Hematopoietic multipotent progenitor cell treated with erythropoietin and hydrocortisone succinate and interleukin-3 and kit ligand, for 17 days (in vitro differentiated cells): ENCODE measurements at regions not wholly inside any gene's neighbourhood (a gene's known extent, or its start where the extent isn't known, plus 50 kb on each side); places are given as distances from the start of the nearest gene placed in this dataset.
"Not testable (repeated sequence)": the region's sequence is repeated elsewhere in the genome, so short reads cannot be mapped to it uniquely, and the experiment has no call there.

Experiments used
- DNase-seq: peaks from one replicate; pipeline ENCODE4 v3.0.0-alpha.2; 2015; ENCODE audit warnings: low spot score

DNA sequence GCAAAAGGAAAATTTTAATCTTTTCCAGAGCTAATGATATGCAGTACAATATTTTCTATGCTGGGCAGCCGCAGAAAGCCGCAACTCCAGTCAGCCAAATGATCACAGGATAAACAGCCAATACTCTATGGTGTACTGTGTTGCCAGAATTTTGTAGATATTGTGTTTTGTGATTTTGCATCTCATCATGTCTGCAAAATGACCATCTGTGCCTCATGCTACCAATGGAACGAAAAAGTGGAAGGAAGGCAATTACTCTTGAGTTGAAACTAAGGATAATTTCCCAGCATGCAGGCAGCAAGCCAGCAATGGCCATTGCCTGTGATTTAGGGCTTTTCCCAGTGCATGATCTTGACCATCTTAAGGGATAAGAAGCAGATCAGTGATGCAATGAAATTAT is 891.9 kb downstream of the PLOD2 start:
- no peak for DNase-seq

DNA sequence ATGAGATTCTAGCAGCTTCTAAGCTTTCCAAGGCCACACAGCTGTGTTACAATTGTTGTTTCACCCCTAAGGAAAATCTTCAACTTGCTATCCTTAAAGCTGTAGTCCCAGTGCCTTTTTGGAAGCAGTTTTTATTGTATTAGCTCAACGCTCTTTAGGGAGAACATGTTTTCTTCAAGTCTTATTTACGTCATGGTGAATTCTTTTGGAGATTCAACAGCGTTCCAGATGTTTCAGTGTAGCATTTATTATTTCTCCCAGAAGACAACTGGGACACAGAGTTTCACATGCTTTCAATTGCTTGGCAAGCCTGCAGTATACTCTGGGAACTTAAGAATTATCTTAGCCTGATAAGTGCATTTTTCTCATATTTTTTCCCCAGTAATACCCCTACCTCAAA is 888.3 kb downstream of the PLOD2 start:
- DNase-seq: no peak

DNA sequence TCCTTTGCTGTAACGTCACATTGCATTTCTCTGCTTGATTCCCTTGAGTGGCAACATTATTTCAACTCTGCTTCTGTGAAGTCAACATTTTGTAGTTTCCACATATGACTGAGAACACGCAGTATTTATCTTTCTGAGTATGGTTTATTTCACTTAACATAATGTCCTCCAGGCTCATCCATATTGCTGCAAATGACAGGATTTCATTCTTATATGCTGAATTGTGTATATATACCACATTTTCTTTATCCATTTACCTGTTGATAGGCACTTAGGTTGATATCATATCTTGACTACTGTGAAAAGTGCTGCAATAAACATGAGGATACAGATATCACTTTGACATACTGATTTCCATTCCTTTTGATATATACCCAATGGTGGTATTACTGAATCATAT is 878.5 kb downstream of the PLOD2 start:
- DNase-seq: no peak

DNA sequence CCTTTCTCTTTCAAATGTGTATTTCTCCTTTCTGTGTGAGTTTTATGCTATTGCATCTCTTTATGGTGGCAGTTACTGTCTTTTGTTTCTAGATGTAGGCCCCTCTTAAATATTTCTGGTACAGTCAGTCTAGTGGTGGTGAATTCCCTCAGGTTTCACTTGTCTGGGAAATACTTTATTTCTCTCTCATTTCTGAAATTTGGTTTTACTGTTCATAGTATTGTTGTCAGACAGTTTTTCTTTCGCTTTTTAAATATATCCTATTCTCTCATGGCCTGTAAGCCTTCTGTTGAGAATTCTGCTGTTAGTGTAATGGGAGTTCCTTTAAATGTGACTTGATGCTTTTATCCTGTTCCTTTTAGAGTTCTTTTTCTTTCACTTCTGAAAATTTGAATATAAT is 874.0 kb downstream of the PLOD2 start:
- DNase-seq: no peak

DNA sequence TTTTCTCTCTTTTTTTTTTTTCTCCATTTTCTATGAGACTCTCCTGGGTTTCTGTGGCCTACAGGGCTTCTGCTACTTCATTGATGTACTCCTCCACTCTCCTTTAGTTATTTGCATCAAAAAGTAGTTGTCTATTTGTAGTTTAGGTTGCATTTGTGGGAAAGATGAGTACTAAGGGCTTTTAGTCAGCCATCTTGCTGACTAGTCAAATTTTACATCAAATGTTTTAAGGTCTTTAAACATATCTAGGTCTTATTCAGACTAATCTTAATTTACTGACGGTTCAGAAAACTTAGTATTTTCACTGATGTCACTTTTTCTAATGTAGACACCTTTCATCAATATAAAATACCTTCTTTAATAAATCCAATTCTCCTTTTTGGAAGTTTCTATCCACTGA is 871.0 kb downstream of the PLOD2 start:
- no peak for DNase-seq

DNA sequence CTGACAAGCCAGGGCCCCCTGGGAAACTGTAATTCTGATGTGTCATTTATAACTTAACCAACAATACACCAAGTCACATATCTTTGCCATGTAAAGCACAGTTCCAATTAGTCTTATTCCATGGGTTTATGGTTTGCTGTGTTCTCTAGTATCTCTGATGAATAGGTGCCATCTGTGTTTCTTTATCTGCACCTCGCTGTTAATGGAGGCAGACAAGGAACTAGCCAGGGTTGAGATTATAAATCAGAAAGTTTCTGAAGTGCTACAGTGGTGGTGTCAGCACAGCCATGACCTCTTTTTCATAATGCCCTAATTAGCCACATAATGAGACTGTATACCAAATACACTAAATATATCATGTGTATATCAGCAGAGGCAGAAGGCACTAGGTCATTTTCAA is 866.4 kb downstream of the PLOD2 start:
- DNase-seq: no peak

DNA sequence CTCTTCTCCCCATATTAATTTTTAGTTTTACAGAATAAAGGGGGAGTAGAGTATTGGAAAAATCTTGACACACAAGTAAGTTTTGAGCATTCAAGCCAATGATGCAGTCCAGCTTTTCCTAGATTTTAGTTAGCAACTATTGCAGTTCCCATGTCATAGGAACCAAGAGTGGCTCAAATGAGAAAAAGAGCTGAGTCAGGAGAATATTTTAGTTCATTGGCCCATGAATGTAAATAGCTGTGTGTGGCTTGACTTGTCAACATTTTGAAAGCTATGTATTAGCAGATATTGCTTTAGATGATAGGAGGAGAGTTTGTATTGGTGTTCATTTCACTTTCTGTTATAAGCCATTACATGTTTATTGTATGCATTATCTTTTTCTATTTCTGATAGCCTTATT is 853.7 kb downstream of the PLOD2 start:
- DNase-seq: no peak

DNA sequence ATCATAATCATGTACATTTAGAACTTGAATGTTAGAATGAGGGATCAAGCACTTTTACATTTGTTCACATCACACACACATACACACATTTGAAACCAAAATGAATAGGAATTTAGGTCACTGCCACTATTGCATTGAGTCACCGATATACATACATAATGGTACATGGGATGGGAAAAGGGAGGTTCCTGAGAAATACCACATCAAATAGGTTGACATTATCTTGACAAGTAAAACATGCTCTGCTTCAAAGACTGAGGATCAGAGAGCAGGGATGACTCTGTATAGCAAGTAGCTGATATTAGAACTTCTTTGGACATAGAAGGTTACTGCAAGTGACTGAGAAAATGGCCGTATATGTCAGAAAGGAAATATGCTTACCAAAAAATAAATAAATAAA is 847.2 kb downstream of the PLOD2 start:
- DNase-seq: no peak

DNA sequence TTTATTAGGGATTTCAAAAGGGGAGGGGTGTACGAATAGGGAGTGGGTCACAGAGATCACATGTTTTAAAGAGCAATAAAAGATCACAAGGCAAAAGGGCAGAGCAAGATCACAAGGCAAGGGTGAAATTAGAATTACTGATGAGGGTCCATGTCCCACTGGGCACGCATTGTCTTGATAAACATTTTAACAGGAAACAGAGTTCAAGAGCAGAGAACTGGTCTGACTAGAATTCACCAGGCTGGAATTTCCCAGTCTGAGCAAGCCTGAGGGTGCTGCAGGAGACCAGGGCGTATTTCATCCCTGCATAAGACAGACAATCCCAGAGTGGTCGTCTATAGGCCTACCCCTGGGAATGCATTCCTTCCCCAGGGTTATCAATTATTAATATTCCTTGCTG is 844.7 kb downstream of the PLOD2 start:
- DNase-seq: not testable (repeated sequence)

DNA sequence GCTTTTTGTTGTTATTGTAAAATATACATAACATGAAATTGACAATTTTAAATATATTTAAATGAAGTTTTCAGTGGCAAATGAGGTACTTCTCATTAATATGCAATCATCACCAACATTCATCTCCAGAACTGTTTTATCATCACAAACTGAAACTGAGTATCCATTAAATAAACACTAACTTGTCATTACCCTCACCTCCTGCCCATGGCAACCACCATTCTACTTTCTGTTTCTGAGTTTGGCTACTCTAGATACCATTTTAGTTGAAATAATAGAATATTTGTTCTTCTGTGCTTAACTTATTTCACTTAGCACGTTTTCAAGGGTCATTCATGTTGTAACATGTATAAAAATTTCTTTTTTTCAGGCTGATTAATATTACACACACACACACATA is 834.3 kb downstream of the PLOD2 start:
- DNase-seq: no peak

DNA sequence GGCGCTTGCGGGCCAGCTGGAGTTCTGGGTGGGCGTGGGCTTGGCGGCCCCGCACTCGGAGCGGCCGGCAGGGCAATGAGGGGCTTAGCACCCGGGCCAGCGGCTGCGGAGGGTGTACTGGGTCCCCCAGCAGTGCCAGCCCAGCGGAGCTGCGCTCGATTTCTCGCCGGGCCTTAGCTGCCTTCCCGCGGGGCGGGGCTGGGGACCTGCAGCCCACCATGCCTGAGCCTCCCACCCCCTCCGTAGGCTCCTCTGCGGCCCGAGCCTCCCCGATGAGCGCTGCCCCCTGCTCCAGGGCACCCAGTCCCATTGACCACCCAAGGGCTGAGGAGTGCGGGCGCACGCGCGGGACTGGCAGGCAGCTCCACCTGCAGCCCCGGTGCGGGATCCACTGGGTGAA is 827.6 kb downstream of the PLOD2 start:
- DNase-seq: not testable (repeated sequence)

DNA sequence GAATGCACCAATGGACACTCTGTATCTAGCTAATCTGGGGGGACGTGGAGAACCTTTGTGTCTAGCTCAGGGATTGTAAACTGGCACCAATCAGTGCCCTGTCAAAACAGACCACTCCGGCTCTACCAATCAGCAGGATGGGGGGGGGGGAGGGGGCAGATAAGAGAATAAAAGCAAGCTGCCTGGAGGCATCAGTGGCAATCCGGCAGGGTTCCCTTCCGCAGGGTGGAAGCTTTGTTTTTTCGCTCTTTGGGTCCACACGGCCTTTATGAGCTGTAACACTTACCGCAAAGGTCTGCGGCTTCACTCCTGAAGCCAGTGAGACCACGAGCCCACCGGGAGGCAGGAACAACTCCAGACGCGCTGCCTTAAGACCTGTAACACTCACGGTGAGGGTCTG is 827.1 kb downstream of the PLOD2 start:
- no peak for DNase-seq

DNA sequence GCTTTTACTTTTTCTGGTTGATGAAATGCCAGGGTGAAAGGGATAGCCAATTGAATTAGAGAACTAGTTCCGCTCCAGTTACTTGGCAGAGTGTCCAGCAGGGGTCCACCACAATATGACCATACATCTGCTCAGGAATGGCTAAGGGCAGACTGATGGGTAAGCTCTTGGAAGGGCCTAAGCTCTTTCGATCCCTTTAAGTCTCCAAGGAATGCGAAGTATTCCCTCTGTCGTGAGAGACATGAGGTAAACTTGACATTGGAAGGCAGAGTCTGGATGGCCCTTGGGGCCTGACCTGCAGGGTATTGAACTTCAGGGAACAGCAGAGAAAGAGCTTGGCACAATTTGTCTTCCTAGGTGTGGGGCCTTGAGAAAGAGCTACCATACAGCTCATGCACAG is 805.8 kb downstream of the PLOD2 start:
- no peak for DNase-seq

DNA sequence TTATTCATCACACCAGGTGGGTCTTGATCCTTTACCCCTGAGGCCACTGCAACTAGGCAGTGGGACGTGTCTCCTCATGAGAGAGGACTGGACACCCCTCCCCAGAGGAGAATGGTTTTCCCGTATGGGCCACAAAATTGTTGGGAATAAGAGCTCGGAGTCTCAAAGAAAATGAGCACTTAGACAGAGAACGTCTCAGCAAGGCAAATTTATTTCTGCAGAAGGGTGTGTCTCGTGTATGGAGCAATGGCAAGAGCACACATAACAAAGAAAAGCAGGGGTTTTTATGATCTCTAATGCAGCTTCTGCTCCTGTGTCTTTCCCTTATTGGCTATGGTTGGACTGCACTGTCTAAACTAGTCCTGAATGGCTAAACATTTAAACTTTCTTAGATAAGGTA is 803.5 kb downstream of the PLOD2 start:
- DNase-seq: no peak

DNA sequence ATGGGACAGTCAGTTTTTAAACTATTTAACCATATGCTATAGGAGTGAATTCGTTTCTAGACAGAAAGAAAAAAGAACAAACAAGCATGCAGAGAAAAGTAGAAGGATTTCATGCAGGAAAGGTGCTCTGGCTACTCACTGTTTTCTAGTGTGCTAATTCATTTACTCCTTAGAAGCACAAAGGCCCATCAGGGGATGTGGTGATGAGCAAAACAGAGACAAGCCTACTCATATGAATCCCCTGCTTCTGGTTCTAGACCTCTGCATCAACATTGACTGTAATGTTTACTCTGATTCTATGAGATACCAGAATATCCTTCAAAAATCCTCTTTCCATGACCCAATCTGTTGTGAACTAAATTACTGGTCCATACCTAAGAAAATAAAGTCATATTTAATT is 801.9 kb downstream of the PLOD2 start:
- DNase-seq: no peak

DNA sequence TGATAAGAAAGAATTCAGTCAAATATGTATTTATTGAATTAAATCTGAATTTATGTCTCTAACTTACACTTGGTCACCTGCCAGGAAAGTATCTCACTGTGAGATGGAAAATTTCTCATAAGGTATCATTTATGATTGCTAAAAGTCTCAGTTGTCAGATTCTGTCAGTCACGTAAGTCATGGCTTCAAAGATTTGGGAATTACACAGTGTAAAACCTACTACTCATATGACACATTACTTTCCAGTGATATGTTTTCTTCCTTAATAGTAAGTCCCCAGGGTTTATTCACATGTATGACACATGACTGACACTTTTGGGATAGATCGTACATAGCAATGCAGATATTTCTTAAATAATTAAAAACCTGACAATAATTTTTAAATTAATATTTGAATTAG is 792.2 kb downstream of the PLOD2 start:
- DNase-seq: no peak

DNA sequence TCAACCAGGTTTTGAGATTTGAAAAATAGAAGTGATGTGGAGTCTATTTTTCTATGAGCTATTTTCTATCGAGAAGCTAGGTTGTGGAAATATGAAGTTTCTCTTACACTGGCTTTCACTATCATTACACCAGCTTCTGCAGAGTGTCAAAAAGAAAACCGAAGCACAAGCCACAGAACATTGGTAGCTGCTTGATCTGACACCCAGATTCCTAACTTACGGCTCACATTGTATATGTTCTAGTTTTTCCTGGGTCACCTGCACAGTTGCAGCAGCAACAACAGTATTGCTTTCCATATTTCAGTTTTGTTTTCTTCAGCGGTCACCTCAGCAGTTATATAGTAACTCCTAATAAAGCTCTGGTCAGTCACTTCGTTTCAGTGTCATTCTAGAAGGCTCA is 790.1 kb downstream of the PLOD2 start:
- no peak for DNase-seq

DNA sequence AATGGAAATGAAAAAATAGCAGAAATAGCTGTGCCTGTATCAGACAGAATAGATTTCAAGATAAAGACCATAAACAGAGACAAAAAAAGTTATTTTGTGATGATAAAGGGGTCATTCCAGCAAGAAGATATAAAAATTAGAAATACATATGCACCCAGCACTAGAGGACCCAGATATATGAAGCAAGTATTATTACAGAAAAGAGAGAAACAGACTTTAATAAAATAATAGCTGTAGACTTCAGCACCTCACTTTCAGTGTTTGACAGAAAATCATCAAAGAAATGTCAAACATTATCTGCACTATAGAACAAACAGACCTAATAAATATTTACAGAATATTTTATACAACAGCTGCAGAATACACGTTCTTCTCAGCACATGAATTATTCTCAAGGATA is 783.7 kb downstream of the PLOD2 start:
- no peak for DNase-seq

DNA sequence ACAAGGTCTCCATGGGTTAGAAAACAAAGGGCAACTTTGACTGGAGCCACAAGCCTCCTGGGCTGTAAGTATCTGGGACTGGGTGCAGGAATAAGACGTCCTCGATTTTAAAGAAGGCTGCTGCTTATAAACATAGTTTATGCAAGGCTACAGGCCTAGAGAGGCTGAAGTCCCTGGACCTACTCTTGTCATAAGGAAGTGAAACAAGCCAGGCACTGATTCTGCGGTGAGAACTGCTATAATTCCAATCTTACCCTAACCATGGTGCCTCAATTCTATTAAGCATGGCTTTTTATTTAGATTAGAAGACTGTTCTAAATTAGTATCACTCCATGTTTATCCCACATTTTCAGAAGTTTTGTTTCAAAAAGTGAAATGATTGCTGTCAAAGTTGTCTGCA is 777.6 kb downstream of the PLOD2 start:
- no peak for DNase-seq

DNA sequence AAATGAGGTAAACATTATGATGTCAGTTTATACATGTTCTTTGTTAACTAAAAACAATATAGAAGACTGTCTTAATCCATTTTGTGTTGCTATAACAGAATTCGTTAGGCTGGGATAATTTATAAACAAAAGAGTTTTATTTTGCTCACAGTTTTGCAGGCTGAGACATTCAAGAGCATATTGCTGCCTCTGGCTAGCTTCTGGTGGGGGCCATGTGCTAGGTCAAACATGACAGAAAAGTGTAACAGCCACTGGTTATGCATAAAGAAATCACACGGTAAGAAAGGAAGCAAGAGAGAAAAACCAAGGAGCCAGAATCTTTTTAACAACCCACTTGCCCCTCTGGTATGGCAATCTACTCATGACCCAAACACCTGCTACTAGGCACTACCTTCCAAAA is 776.7 kb downstream of the PLOD2 start:
- DNase-seq: no peak

DNA sequence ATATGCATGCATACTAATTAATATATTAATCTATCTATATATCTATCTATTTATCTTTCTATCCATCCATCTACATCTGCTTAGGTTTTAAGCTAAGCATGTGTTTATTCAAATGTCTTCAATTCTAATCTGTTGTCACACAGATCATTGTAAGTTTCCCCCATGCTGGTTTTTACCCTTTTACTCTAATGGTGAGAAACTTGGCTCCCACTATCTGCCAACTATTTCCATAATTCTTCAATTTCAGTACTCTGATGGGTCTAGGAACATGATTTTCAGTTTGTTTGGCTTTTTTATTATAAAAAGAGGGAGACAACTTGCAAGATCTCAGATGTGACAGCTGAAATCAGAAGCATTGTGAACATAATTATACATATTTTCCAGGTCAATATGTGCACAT is 773.8 kb downstream of the PLOD2 start:
- no peak for DNase-seq

DNA sequence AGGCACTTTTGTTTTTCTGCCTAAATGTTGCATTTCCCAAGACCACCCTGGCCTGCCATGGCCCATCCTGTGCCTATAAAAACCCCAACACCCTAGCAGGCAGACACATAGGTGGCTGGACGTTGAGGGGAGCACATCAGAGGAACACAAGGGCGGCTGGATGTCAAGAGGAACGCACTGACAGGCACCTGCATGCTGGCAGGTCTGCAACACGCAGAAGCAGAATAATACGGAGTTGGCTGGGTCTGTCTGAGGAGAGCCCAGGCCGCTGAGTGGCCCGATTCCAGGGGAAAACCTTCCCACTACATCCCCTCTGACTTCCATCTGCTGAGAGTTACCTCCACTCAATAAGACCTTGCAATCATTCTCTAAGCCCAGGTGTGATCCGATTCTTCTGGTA is 765.6 kb downstream of the PLOD2 start:
- DNase-seq: no peak

DNA sequence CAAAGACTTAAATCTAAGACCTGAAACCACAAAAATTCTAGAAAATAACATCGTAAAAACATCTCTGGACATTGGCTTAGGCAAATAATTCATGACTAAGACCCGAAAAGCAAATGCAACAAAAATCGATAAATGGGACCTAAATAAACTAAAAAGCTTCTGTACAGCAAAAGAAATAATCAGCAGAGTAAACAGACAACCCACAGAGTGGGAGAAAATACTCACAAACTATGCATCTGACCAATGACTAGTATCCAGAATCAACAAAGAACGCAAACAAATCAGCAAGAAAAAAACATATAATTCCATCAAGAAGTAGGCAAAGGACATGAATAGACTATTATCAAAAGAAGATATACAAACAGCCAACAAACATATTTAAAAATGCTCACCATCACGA is 749.4 kb downstream of the PLOD2 start:
- DNase-seq: no peak

DNA sequence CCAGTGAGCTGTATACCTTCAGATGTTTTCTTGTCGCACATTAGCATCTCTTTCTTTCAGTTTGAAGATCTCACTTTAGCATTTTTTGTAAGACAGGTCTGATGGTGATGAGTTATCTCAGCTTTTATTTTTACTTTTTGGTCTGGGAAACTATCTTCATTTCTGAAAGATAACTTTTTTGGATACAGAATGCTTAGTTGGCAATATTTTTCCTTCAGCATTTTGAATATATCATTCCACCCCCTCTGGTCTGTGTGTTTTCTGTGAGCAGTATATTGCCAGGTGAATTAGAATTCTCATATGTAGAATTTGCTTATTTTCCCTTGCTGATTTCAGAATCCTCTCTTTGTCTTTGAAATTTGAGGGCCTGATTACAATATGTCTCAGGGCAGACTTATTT is 743.3 kb downstream of the PLOD2 start:
- no peak for DNase-seq

DNA sequence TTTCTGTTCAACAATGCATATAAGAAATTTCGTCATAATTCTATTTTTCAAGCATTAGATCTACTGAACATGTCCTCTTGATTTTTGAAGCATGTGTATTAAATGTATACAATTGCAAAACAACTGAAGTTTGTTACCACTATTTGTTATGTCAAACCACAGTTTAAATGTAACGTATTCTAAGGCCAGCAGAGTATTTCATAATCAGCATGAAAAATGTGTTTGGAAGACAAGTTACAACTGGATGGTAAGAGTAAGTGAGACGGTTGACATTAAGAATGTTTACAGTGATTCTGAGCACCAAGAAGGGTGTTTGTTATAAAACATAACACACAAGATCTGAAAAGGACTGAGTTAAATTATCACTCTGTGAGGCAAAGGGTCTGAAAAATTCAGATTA is 738.4 kb downstream of the PLOD2 start:
- DNase-seq: no peak

DNA sequence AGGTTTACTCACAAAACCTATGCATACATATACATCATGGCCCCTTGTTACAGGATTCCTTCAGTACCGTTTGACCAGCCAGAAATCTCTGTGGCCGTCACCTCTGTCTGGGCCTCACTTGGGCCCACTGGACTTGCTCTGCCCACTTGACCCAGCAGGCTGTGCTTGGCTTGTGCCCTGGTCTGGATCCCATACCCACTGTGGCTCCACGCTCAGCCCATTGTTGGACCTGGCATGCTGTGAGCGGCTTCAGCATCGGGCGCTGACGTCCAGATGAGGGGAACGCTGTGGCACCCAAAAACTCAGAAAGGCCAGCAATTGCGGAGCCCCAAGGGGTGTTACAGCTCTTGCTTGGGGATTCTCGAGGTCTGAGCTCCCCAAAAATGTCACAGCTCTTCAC is 733.6 kb downstream of the PLOD2 start:
- DNase-seq: no peak
